Omental fat pad (tissue), 3 donors: ENCODE measurements at regions not wholly inside any gene's neighbourhood (a gene's known extent, or its start where the extent isn't known, plus 50 kb on each side); places are given as distances from the start of the nearest gene placed in this dataset.

Source experiments
- ATAC-seq: fragments of 150-250 bp; one replicate; pipeline ENCODE4 v1.9.1; 2016; ENCODE audit warnings: mild to moderate bottlenecking, moderate library complexity; ENCODE audit not compliant: low FRiP score
- DNase-seq: peaks from one replicate; pipeline ENCODE4 v3.0.0-alpha.2; 2019; ENCODE audit warnings: low spot score
- TF ChIP-seq, protein P1 (sequence below), 3 donors: fragments of 450-650 bp; IDR thresholded peaks; one replicate each; pipeline ENCODE4 v1.5.1; 2016 to 2017; ENCODE audit warnings: antibody characterized with exemption in 3 of 3, mild to moderate bottlenecking in 3 of 3, moderate library complexity in 2 of 3

DNA sequence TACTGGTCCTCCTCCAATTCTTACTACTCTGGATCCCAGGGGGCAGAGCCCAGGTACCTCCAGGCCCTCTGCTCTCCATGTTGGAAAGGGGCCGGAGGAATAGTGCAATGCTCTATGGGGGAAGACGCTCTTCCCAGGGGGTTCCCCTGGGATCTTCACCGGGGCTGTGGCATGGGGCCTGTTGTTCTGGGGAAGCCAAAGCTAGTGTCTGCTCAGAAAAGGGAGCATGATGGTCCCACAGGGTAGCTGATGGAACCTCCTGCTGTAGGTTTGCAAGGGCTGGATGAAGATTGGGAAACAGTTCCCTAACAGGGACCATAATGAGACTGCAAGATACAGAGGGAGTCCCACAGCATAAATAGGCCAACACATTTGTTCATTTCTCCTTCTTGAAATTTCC is 114.7 kb downstream of the IRX5 start:
- DNase-seq: no peak
- TF ChIP-seq, protein P1, sequence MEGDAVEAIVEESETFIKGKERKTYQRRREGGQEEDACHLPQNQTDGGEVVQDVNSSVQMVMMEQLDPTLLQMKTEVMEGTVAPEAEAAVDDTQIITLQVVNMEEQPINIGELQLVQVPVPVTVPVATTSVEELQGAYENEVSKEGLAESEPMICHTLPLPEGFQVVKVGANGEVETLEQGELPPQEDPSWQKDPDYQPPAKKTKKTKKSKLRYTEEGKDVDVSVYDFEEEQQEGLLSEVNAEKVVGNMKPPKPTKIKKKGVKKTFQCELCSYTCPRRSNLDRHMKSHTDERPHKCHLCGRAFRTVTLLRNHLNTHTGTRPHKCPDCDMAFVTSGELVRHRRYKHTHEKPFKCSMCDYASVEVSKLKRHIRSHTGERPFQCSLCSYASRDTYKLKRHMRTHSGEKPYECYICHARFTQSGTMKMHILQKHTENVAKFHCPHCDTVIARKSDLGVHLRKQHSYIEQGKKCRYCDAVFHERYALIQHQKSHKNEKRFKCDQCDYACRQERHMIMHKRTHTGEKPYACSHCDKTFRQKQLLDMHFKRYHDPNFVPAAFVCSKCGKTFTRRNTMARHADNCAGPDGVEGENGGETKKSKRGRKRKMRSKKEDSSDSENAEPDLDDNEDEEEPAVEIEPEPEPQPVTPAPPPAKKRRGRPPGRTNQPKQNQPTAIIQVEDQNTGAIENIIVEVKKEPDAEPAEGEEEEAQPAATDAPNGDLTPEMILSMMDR (IDR thresholded peaks at IDR 0.05): no peak
- ATAC-seq: no peak

DNA sequence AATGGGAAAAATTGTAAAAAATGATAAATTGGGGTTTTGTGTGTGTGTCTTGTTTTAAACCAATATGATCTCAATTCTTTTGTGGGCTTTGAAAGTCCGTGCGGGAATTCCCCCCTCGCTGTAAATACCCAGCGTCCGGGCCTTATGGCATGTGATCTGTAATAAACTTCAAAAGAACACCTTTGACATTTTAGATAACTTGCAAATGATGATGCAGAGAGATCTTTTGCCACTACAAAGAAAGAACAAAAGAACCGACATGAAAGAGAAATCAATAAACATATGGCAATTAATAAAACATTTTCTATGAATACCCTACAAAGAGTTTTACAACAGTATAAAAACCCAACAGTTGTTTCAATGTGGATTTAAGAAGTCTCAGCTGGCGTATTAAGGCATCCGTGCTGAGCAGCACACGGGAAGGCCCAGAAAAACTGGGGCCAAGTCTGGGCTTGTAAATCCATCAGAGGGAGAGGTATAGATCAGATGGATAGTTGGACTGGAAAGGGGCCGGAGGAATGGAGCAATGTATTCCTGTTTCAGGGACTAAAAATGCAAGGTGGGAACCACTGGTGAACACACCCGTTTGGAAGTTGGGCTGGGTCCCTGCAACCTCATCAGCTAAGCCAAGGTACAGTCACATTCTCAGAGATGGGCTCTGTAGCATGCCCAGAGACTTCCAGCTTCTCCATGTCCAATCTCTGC is 115.2 kb downstream of the IRX5 start:
- TF ChIP-seq, protein P1 (IDR thresholded peaks at IDR 0.05): no peak
- no peak for DNase-seq
- ATAC-seq: no peak

DNA sequence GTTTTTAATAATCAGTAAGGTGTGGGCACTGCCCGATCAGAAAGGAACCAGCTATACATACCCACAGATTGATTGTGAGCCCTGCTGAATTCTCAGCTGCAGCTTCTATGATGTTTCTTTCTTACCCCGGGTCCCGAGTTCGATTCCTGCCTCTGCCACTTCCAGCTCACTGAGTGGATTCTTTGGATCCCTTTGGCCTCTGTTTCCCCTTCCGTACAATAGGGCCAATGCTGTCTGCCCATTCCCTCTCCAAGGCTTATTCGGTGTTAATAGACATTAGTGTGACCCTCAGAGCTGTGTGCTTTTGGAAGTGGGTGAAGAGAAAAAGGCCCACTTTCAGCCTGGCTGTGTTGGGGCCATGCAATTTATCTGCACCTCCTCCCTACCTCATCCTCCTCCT is 115.8 kb downstream of the IRX5 start:
- ATAC-seq (no peak), DNase-seq (no peak)
- TF ChIP-seq, protein P1 (IDR thresholded peaks at IDR 0.05): no peak

DNA sequence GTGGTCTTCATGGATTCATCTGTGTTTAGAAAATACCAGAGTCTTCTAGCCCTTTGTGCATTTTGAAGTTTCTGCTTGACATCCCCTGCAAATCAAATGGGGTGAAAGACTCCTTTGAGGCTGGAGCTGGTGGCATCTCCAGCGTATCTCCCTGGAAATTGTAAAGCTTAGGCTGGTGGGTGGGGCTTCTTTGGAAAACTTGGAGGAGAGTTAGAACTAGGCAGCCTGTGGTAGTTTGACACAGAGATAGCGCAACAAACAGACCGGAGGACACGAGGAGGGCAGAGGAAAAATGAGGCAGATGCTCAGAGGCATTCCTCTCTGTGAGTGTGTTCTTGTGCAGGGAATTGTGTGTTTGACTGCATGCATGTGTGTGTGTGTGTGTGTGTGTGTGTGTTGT is 116.3 kb downstream of the IRX5 start:
- TF ChIP-seq, protein P1 (IDR thresholded peaks at IDR 0.05): no peak
- DNase-seq (no peak), ATAC-seq (no peak)

DNA sequence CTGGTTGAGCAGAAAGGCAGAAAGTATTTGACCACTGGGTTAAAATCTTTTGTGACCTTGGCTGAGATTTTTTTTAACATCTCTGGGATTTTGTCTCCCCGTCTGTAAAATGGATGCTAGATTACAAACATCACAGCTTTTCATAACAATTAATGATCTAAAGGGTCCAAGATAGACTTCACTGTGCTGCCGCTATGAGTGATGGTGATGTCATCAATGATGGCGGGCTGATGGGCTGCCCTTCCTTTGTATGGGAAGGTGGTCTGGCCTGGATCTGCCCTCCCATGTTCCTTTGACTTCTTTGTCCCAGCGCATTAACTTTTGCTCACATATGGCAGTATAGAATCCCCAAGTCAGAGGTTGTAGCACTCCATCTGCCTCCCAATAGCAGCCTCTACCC is 116.7 kb downstream of the IRX5 start:
- no peak for DNase-seq
- no peak for ATAC-seq
- TF ChIP-seq, protein P1 (IDR thresholded peaks at IDR 0.05): no peak

DNA sequence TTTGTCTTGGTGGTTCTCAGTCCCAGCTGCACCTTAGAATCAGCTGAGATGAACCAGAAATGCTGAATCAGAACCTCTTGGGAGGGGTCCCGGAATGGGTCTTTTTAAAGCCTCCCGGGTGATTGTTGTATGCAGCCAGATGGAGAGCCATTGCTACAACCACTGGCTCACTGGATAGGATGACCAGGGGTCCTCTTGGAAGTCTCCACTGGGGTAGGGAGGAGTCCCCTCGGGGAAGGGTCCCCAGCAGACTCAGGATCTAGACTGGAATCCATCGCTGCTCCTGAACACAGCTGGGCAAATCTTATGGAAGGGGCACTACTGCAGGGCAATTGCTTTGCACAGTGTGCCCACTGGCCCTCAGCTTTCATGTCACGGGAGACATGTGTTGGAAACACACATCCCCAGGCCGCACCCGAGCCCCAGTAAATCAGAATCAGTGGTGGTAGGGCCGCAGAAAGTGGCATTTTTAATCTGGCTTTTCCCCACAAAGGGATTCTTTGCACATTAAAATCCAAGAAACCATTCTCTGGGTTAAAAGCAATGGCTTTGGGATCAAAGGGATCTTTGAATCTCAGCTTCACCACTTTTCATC is 117.3 kb downstream of the IRX5 start:
- no peak for DNase-seq
- no peak for ATAC-seq
- TF ChIP-seq, protein P1 (IDR thresholded peaks at IDR 0.05): no peak

DNA sequence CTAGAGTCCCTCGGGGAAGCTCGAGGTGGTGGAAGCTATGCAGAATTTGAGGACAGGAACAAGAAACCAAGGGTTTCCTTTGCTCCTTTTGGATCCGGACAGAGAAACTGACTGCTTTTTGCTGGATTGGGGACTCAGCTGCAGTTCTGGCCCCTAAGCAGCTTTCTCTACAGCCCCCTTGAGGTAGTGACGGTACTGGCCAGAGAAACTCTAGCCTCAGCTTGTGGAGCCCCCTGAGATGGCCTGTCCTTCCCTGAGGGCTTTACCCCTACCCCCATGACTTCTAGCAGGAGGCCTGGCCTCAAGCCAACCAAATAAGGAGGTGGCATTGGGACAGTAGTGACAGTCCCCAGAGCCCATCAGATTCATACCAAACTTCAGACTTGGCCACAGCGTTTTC is 118.1 kb downstream of the IRX5 start:
- TF ChIP-seq, protein P1 (IDR thresholded peaks at IDR 0.05): no peak
- no peak for ATAC-seq
- no peak for DNase-seq
